ENCODE measurements at regions not wholly inside any gene's neighbourhood (a gene's known extent, or its start where the extent isn't known, plus 50 kb on each side); places are given as distances from the start of the nearest gene placed in this dataset.

DNA sequence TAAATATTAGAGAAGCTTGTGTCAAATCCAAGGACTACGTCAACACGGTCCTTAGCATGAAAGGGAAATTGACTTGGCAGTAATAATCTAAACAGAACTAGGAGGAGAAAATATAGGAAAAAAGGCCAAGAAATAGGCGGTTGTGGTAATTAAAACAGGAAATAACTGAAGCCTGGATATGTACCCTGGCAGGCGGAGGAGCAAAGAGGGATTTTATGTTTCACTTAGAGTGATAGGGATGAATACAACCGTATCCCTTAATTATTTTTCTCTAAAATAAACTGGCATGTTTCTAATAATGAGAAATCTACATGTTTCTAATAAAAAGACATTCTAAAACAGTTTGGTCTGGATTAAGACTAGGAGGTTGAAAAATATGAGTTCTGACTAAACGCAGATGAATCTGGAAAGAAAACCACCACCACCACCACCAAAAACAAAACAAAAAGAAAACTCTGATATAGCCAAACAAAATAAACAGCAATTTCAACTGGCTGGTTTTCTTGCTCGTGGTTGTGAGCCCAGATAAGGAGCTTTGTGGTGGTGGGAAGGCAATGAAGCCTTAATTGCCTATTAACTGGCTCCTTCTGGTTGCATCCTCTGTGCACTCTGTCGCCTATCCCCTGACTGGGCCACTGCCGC, 334.2 kb upstream of the SNX7 start:
- Histone ChIP-seq H3K4me1 (ENCODE audit: control insufficient read depth, insufficient read depth, low read length) (no peaks in the 10 kb centered on the region), H3K36me3 (ENCODE audit: control insufficient read depth, insufficient read depth, low read length) (no peaks in the 10 kb centered on the region), H3K4me3 (ENCODE audit: insufficient read depth, low read depth, low read length) (no peak overlapping the region), H3K27ac (ENCODE audit: insufficient read depth, low read depth, low read length, poor library complexity, severe bottlenecking) (no peak overlapping the region), H3K9me3 (ENCODE audit: control insufficient read depth, low read length) (no peaks in the 10 kb centered on the region), H3K27me3 (ENCODE audit: control insufficient read depth, insufficient read depth, low read length, poor library complexity, severe bottlenecking) (no peaks in the 10 kb centered on the region)
- WGBS, 2 experiments = 91 to 92% methylated on average over 7 to 8 of the region's 9 CpGs

DNA sequence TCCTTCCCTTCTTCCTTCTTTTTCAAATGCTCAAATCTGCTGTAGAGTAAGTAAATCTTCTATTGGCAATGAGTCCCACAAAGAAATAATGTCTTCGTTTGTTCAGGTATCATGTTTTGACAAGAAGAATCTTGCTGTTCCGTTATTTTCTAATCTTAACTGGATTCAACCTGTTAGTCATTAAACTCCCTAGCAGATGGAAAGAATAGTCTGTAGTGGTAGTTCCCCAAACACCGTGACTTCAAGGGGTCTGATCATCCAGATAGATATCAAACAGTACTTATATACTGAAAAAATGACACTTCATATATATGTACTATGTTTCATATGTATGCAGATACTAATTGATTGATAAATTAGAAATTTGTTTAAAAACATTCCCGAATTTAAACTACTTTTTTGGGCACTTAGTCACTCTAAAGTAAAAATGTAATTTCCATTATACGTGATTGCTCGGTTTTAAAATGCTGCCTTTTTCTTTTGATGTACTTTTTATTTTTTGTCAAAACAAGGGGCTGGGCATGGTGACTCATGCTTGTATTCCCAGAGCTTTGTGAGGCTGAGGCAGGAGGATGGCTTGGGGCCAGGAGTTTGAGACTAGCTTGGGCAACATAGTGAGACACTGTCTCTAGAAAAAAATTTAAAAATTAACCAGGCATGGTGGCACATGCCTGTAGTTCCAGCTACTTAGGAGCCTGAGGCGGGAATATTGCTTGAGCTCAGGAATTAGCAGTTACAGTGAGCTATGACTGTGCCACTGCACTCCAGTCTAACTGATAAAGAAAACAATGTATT, 335.7 kb upstream of the SNX7 start:
- Histone ChIP-seq H3K9me3 (ENCODE audit: control insufficient read depth, low read length) (no peaks in the 10 kb centered on the region), H3K4me1 (ENCODE audit: control insufficient read depth, insufficient read depth, low read length) (no peaks in the 10 kb centered on the region), H3K27me3 (ENCODE audit: control insufficient read depth, insufficient read depth, low read length, poor library complexity, severe bottlenecking) (no peaks in the 10 kb centered on the region), H3K4me3 (ENCODE audit: insufficient read depth, low read depth, low read length) (no peak overlapping the region), H3K27ac (ENCODE audit: insufficient read depth, low read depth, low read length, poor library complexity, severe bottlenecking) (no peak overlapping the region), H3K36me3 (ENCODE audit: control insufficient read depth, insufficient read depth, low read length) (no peaks in the 10 kb centered on the region)
- 94 to 96% methylated on average over 5 to 6 of the region's 7 CpGs for WGBS, 2 experiments

DNA sequence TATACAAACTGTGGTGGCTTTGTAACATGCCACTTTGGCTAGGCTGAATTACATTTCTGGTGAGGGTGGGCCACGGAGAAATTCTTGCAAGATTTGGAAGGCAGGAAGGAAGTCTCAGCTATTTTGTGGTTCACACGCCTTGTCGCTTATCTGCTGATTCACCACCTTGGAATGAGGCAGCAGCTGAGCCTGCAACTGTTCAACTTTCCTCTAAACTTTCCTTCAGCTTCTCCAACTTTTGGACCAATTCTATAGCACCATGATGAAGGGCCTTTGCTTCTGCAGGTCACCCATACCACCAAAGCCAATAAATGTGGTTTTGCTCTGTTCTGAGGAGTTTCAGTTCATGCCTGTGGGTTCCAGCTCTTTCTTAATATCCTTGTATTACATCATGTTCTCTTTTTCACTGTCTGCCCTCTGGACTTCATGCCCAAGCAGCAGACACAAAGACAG, 337.6 kb upstream of the SNX7 start:
- Histone ChIP-seq H3K36me3 (ENCODE audit: control insufficient read depth, insufficient read depth, low read length) (no peaks in the 10 kb centered on the region), H3K27me3 (ENCODE audit: control insufficient read depth, insufficient read depth, low read length, poor library complexity, severe bottlenecking) (no peaks in the 10 kb centered on the region), H3K4me1 (ENCODE audit: control insufficient read depth, insufficient read depth, low read length) (no peaks in the 10 kb centered on the region), H3K9me3 (ENCODE audit: control insufficient read depth, low read length) (no peaks in the 10 kb centered on the region), H3K4me3 (ENCODE audit: insufficient read depth, low read depth, low read length) (no peak overlapping the region), H3K27ac (ENCODE audit: insufficient read depth, low read depth, low read length, poor library complexity, severe bottlenecking) (no peak overlapping the region)
- WGBS, 2 experiments = 56 to 74% methylated on average over 3 of the region's 3 CpGs

DNA sequence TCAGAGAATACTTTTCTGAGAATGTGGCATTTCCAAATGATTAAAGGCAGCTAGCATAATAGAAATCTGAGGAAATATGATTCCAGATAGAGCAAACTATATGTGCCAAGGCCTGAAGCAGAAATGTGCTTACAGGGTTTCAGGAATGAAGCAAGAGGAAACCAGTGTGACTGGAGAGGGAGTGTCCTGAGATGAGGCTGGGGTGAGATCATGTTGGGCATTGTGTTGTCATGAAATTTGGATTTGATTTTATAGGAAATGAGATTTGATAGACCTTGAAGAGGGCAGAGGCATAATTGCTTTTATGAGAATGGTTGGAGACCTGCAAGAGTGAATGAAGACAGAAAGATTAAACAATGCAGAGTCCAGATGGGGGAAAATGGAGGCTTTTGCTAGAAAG, 338.1 kb upstream of the SNX7 start:
- H3K27ac ChIP-seq (ENCODE audit: insufficient read depth, low read depth, low read length, poor library complexity, severe bottlenecking) = no peak overlapping the region
- no peaks in the 10 kb centered on the region for H3K4me1 ChIP-seq (ENCODE audit: control insufficient read depth, insufficient read depth, low read length)
- no peaks in the 10 kb centered on the region for H3K9me3 ChIP-seq (ENCODE audit: control insufficient read depth, low read length)
- H3K27me3 ChIP-seq (ENCODE audit: control insufficient read depth, insufficient read depth, low read length, poor library complexity, severe bottlenecking) = no peaks in the 10 kb centered on the region
- no peaks in the 10 kb centered on the region for H3K36me3 ChIP-seq (ENCODE audit: control insufficient read depth, insufficient read depth, low read length)
- H3K4me3 ChIP-seq (ENCODE audit: insufficient read depth, low read depth, low read length) = no peak overlapping the region

DNA sequence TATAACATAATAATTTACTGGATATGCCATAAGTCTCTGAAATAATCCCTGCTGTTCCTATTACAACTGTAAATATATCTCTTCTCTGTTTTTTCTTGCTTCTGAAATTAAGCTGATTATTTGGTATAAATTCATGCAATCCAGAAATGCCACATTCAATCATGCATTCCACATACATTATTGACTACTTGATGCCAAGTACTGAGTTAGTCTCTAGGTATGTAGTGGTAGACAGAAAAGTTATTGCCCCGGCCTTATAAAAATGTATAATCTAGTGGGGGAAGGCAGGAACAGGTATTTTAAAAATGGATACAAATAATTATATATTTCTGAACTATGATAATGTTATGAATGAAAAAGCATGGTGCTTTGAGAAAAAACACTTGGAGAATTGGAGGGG, 338.6 kb upstream of the SNX7 start:
- Histone ChIP-seq H3K4me3 (ENCODE audit: insufficient read depth, low read depth, low read length) (no peak overlapping the region), H3K9me3 (ENCODE audit: control insufficient read depth, low read length) (no peaks in the 10 kb centered on the region), H3K27ac (ENCODE audit: insufficient read depth, low read depth, low read length, poor library complexity, severe bottlenecking) (no peak overlapping the region), H3K4me1 (ENCODE audit: control insufficient read depth, insufficient read depth, low read length) (no peaks in the 10 kb centered on the region), H3K27me3 (ENCODE audit: control insufficient read depth, insufficient read depth, low read length, poor library complexity, severe bottlenecking) (no peaks in the 10 kb centered on the region), H3K36me3 (ENCODE audit: control insufficient read depth, insufficient read depth, low read length) (no peaks in the 10 kb centered on the region)
- whole genome bisulfite sequencing, 2 experiments = no CpG with 5 or more reads among the region's 1 CpG

DNA sequence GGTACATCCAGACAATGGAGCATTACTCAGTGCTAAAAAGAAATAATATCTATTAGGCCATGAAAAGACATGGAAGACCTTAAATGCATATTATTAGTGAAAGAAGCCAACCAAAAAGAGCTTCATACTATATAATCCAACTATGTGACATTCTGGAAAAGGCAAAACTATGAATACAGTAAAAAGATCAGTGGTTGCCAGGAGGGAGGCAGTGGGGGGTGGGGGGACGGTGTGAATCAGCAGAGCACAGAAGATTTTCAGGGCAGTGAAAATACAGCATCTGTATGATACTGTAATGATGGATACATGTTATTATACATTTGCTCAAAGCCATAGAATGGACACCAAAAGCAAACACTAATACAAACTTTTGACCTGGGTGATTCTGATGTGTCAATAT, 339.4 kb upstream of the SNX7 start:
- Histone ChIP-seq H3K4me1 (ENCODE audit: control insufficient read depth, insufficient read depth, low read length) (no peaks in the 10 kb centered on the region), H3K36me3 (ENCODE audit: control insufficient read depth, insufficient read depth, low read length) (no peaks in the 10 kb centered on the region), H3K27me3 (ENCODE audit: control insufficient read depth, insufficient read depth, low read length, poor library complexity, severe bottlenecking) (no peaks in the 10 kb centered on the region), H3K4me3 (ENCODE audit: insufficient read depth, low read depth, low read length) (no peak overlapping the region), H3K9me3 (ENCODE audit: control insufficient read depth, low read length) (no peaks in the 10 kb centered on the region), H3K27ac (ENCODE audit: insufficient read depth, low read depth, low read length, poor library complexity, severe bottlenecking) (no peak overlapping the region)
- WGBS, 2 experiments = 93 to 94% methylated on average over 1 of the region's 1 CpG

DNA sequence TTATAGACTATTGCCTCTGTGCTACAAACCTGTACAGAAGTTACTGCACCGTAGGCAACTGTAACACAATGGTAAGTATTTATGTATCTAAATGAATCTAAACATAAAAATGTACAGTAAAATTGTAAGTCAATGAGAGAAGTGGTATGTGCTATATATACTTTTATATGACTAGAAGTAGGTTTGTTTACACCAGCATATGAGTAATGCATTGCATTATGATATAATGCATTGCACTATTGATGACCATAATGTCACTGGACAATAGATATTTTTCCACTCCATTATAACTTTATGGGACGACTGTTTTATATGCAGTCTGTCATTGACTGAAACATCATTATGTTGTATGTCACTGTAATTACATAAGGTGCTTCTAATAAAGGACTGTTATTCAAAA, 340.3 kb upstream of the SNX7 start:
- no peaks in the 10 kb centered on the region for H3K27me3 ChIP-seq (ENCODE audit: control insufficient read depth, insufficient read depth, low read length, poor library complexity, severe bottlenecking)
- H3K9me3 ChIP-seq (ENCODE audit: control insufficient read depth, low read length) = no peaks in the 10 kb centered on the region
- no peaks in the 10 kb centered on the region for H3K4me1 ChIP-seq (ENCODE audit: control insufficient read depth, insufficient read depth, low read length)
- H3K4me3 ChIP-seq (ENCODE audit: insufficient read depth, low read depth, low read length) = no peak overlapping the region
- H3K36me3 ChIP-seq (ENCODE audit: control insufficient read depth, insufficient read depth, low read length) = no peaks in the 10 kb centered on the region
- 100% methylated on average over 2 of the region's 2 CpGs; no CpG with 5 or more reads in 1 of the 2 experiments for WGBS, 2 experiments
- no peak overlapping the region for H3K27ac ChIP-seq (ENCODE audit: insufficient read depth, low read depth, low read length, poor library complexity, severe bottlenecking)

DNA sequence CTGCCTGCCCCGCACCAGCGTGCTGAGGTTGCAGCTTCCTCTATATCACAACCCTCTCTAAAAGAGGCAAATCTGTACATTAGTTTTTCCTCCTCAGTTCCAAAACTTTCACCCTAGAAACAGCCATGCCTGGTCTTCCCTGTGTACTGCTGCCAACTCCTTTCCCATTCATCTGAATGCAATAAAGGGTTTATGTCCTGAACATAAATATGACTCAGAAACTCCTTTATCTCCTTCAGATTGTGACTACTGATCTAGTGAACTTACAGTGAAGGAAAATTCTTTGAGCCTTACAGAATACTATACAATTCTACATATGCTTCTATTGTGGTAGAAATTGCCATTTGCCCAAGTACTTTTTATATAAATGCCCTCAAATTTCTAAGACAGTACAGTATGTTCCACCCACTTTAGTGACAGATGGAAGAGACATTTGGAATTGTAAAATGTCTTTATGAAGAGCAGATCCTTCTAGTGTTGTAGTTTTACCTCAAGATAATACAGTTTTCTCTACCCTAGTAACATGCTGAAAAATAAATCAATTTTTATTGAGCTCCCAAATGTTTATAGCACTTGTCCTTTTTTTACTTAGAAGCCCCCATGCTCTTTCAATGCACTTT, 345.1 kb upstream of the SNX7 start:
- Histone ChIP-seq H3K36me3 (ENCODE audit: control insufficient read depth, insufficient read depth, low read length) (no peaks in the 10 kb centered on the region), H3K4me1 (ENCODE audit: control insufficient read depth, insufficient read depth, low read length) (no peaks in the 10 kb centered on the region), H3K27me3 (ENCODE audit: control insufficient read depth, insufficient read depth, low read length, poor library complexity, severe bottlenecking) (no peaks in the 10 kb centered on the region), H3K4me3 (ENCODE audit: insufficient read depth, low read depth, low read length) (no peak overlapping the region), H3K27ac (ENCODE audit: insufficient read depth, low read depth, low read length, poor library complexity, severe bottlenecking) (no peak overlapping the region), H3K9me3 (ENCODE audit: control insufficient read depth, low read length) (no peaks in the 10 kb centered on the region)
- WGBS, 2 experiments = 86 to 97% methylated on average over 2 of the region's 2 CpGs

DNA sequence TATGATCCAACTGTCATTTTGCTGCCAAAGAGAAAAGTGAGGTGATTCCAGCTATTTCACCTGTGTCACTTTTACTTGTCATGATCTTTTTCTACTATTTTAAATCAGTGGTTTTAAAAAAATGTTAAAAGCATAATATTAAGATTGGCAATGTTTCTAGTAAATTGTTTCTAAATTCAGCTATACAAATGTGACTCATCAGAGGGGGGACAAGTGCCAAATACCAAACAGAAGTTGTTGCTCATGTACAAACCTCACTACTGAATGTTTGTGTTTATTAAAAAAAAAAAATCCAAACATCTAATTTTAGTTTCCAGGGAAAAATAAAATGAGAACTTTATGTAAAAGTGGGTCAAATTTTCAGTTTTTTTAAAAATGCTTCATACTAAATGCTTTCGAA, 346.2 kb upstream of the SNX7 start:
- no peak overlapping the region for H3K4me3 ChIP-seq (ENCODE audit: insufficient read depth, low read depth, low read length)
- H3K9me3 ChIP-seq (ENCODE audit: control insufficient read depth, low read length) = no peaks in the 10 kb centered on the region
- no peaks in the 10 kb centered on the region for H3K27me3 ChIP-seq (ENCODE audit: control insufficient read depth, insufficient read depth, low read length, poor library complexity, severe bottlenecking)
- H3K36me3 ChIP-seq (ENCODE audit: control insufficient read depth, insufficient read depth, low read length) = no peaks in the 10 kb centered on the region
- no peak overlapping the region for H3K27ac ChIP-seq (ENCODE audit: insufficient read depth, low read depth, low read length, poor library complexity, severe bottlenecking)
- WGBS, 2 experiments = 100% methylated on average over 1 of the region's 1 CpG; no CpG with 5 or more reads in 1 of the 2 experiments
- no peaks in the 10 kb centered on the region for H3K4me1 ChIP-seq (ENCODE audit: control insufficient read depth, insufficient read depth, low read length)

DNA sequence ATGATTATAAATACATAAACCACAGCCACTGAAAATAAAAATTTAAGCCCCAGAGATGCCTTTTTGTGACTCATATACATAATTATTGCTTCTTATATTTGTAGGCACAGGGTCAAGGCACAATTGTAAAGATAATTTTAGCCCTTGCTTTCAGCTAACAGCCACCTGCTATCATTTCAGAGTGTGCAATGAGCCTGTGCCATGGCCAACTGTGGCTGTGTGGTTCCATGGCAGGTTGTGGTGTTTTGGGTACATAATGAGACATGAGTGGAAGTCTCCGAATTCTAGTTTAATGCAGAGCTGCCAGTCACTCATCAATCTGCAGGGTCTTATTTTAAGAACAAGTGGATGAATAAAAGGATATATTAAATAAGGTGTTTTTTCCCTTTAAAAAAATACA, 346.9 kb upstream of the SNX7 start:
- 100% methylated on average over 1 of the region's 1 CpG for WGBS, 2 experiments
- no peak overlapping the region for H3K4me3 ChIP-seq (ENCODE audit: insufficient read depth, low read depth, low read length)
- no peaks in the 10 kb centered on the region for H3K9me3 ChIP-seq (ENCODE audit: control insufficient read depth, low read length)
- no peak overlapping the region for H3K27ac ChIP-seq (ENCODE audit: insufficient read depth, low read depth, low read length, poor library complexity, severe bottlenecking)
- no peaks in the 10 kb centered on the region for H3K36me3 ChIP-seq (ENCODE audit: control insufficient read depth, insufficient read depth, low read length)
- H3K27me3 ChIP-seq (ENCODE audit: control insufficient read depth, insufficient read depth, low read length, poor library complexity, severe bottlenecking) = no peaks in the 10 kb centered on the region
- H3K4me1 ChIP-seq (ENCODE audit: control insufficient read depth, insufficient read depth, low read length) = no peaks in the 10 kb centered on the region
